A673 (cell line): ENCODE measurements at regions not wholly inside any gene's neighbourhood (a gene's known extent, or its start where the extent isn't known, plus 50 kb on each side); places are given as distances from the start of the nearest gene placed in this dataset.

ENCODE experiments used
- EZH2 ChIP-seq: fragments of 200-600 bp; sonication (generic); IDR thresholded peaks from 2 replicates; pipeline ENCODE4 v1.6.1; 2017; ENCODE audit warnings: borderline replicate concordance, low read depth, mild to moderate bottlenecking, mixed read lengths, antibody characterized with exemption, low read length; ENCODE audit not compliant: poor library complexity, severe bottlenecking
- TF ChIP-seq, protein P1 (sequence below): fragments of 300-800, 200-600 bp; sonication (generic); conservative IDR thresholded peaks from 2 replicates; pipeline ENCODE4 v1.5.1; 2017; ENCODE audit warnings: low read depth, mild to moderate bottlenecking, antibody characterized with exemption, low read length, moderate library complexity, mixed read lengths

GRCh38 chr16:65890203-65890602, 476.3 kb upstream of the CDH5 start:
- TF ChIP-seq, protein P1, sequence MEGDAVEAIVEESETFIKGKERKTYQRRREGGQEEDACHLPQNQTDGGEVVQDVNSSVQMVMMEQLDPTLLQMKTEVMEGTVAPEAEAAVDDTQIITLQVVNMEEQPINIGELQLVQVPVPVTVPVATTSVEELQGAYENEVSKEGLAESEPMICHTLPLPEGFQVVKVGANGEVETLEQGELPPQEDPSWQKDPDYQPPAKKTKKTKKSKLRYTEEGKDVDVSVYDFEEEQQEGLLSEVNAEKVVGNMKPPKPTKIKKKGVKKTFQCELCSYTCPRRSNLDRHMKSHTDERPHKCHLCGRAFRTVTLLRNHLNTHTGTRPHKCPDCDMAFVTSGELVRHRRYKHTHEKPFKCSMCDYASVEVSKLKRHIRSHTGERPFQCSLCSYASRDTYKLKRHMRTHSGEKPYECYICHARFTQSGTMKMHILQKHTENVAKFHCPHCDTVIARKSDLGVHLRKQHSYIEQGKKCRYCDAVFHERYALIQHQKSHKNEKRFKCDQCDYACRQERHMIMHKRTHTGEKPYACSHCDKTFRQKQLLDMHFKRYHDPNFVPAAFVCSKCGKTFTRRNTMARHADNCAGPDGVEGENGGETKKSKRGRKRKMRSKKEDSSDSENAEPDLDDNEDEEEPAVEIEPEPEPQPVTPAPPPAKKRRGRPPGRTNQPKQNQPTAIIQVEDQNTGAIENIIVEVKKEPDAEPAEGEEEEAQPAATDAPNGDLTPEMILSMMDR, result no peak
- TF ChIP-seq EZH2, result no peak
